SK-N-SH (cell line): ENCODE measurements at regions not wholly inside any gene's neighbourhood (a gene's known extent, or its start where the extent isn't known, plus 50 kb on each side); places are given as distances from the start of the nearest gene placed in this dataset.

Experiments used
- CTCF ChIA-PET: fragments of 300-600, 350-600 bp; formaldehyde crosslinking; extraction: SDS; loops from one replicate; lab custom pipeline; 2021; lab: Yijun Ruan, JAX
- POLR2A ChIA-PET: fragments of 350-600 bp; sonication (Branson Sonifier 250); formaldehyde crosslinking; extraction: SDS; loops from one replicate; lab custom pipeline; 2020; ENCODE audit warnings: antibody characterized with exemption, inconsistent platforms; lab: Yijun Ruan, JAX
- DNase-seq: peaks from one replicate; pipeline ENCODE4 v3.0.0; 2012
- H2AFZ ChIP-seq: fragments of 200-600 bp; sonication (generic); 2 replicates; pipeline ENCODE4 v1.8.1; 2016; ENCODE audit warnings: antibody characterized with exemption, mild to moderate bottlenecking, low read depth
- H3F3A ChIP-seq: fragments of 200-600 bp; sonication (generic); replicated peaks from 2 replicates; pipeline ENCODE3; 2016; ENCODE audit warnings: antibody characterized with exemption, mild to moderate bottlenecking; ENCODE audit not compliant: insufficient read depth
- H3K27ac ChIP-seq, 2 experiments: fragments of 200-500 bp in 1 of 2; fragments of 200-600 bp in 1 of 2; sonication (Bioruptor generic) in 1 of 2; sonication (generic), shearing (Covaris generic) in 1 of 2; 2 replicates each; pipeline versions ENCODE4 v1.5.1 to v1.6.1; 2014 to 2016; ENCODE audit warnings: low read depth in 2 of 2, inconsistent platforms in 1 of 2, low read length in 1 of 2, mild to moderate bottlenecking in 1 of 2, mixed read lengths in 1 of 2
- H3K27me3 ChIP-seq: fragments of 200-600 bp; sonication (generic), shearing (Covaris generic); 2 replicates; pipeline ENCODE4 v1.6.1; 2016; ENCODE audit warnings: mixed run types; ENCODE audit not compliant: insufficient read depth
- H3K36me3 ChIP-seq, 2 experiments: fragments of 200-500 bp in 1 of 2; fragments of 200-600 bp in 1 of 2; sonication (Bioruptor generic) in 1 of 2; sonication (generic) in 1 of 2; replicated peaks in 1 of 2; 2 replicates each; pipeline versions ENCODE3 to v1.5.1; 2014 to 2016; ENCODE audit warnings: low read length in 1 of 2, mild to moderate bottlenecking in 1 of 2; ENCODE audit not compliant: insufficient read depth in 2 of 2, control insufficient read depth in 1 of 2
- H3K4me1 ChIP-seq, 2 experiments: fragments of 200-500 bp in 1 of 2; fragments of 200-600 bp in 1 of 2; sonication (Bioruptor generic) in 1 of 2; sonication (generic), shearing (Covaris generic) in 1 of 2; 2 replicates each; pipeline versions ENCODE4 v1.5.1 to v1.6.1; 2014 to 2016; ENCODE audit warnings: low read depth in 1 of 2, low read length in 1 of 2, mixed run types in 1 of 2; ENCODE audit not compliant: insufficient read depth in 2 of 2, control insufficient read depth in 1 of 2
- H3K4me2 ChIP-seq: fragments of 200-600 bp; sonication (generic), shearing (Covaris generic); 2 replicates; pipeline ENCODE4 v1.6.1; 2017; ENCODE audit warnings: mixed run types
- H3K4me3 ChIP-seq, 2 experiments: fragments of 200-500 bp in 1 of 2; fragments of 200-600 bp in 1 of 2; sonication (Bioruptor generic) in 1 of 2; sonication (generic), shearing (Covaris generic) in 1 of 2; 2 replicates each; pipeline versions ENCODE4 v1.5.1 to v1.8.1; 2014 to 2016; ENCODE audit warnings: low read depth in 2 of 2, inconsistent platforms in 1 of 2, low read length in 1 of 2, mild to moderate bottlenecking in 1 of 2, mixed read lengths in 1 of 2, moderate library complexity in 1 of 2
- H3K79me2 ChIP-seq: fragments of 200-600 bp; sonication (generic); 2 replicates; pipeline ENCODE4 v1.8.1; 2017; ENCODE audit warnings: mild to moderate bottlenecking; ENCODE audit not compliant: insufficient read depth
- H3K9ac ChIP-seq: fragments of 200-600 bp; sonication (generic); 2 replicates; pipeline ENCODE4 v1.6.1; 2017; ENCODE audit warnings: mixed run types
- H3K9me2 ChIP-seq: fragments of 200-600 bp; sonication (generic); 2 replicates; pipeline ENCODE4 v1.6.1; 2017; ENCODE audit warnings: mixed run types
- H3K9me3 ChIP-seq: fragments of 200-600 bp; sonication (generic); 2 replicates; pipeline ENCODE4 v1.6.1; 2017; ENCODE audit warnings: mixed run types, mild to moderate bottlenecking, moderate library complexity
- H4K20me1 ChIP-seq: fragments of 200-600 bp; sonication (generic); 2 replicates; pipeline ENCODE4 v1.6.1; 2017; ENCODE audit warnings: mild to moderate bottlenecking, mixed run types; ENCODE audit not compliant: insufficient read depth
- CHD2 ChIP-seq: fragments of 150-350 bp; IDR thresholded peaks from 2 replicates; pipeline ENCODE4 v1.6.1; 2018; ENCODE audit warnings: low read length; ENCODE audit not compliant: partially characterized antibody
- EP300 ChIP-seq, 2 experiments: IDR thresholded peaks; 2 replicates each; pipeline versions ENCODE4 v1.4.0 to v1.6.1; 2012; ENCODE audit warnings: borderline replicate concordance in 1 of 2, low read depth in 1 of 2, low read length in 1 of 2
- EZH2phosphoT487 ChIP-seq: fragments of 200-600 bp; sonication (generic); IDR thresholded peaks from 2 replicates; pipeline ENCODE4 v1.6.1; 2017; ENCODE audit warnings: low read depth, mixed run types, mild to moderate bottlenecking, antibody characterized with exemption, moderate library complexity, borderline replicate concordance
- FOSL2 ChIP-seq: IDR thresholded peaks from 2 replicates; pipeline ENCODE4 v1.4.0; 2012; ENCODE audit warnings: low read depth, mild to moderate bottlenecking, moderate library complexity, borderline replicate concordance
- FOXJ3 ChIP-seq: sonication (generic); formaldehyde crosslinking; IDR thresholded peaks from 2 replicates; pipeline ENCODE4 v1.5.1; 2020; ENCODE audit warnings: mild to moderate bottlenecking, missing genetic modification reagents
- FOXM1 ChIP-seq: IDR thresholded peaks from 2 replicates; pipeline ENCODE4 v1.4.0; 2012; ENCODE audit warnings: low read depth, mild to moderate bottlenecking
- GATA2 ChIP-seq: sonication (generic); formaldehyde crosslinking; IDR thresholded peaks from 2 replicates; pipeline ENCODE4 v1.5.0; 2020; ENCODE audit warnings: mild to moderate bottlenecking, missing genetic modification reagents
- MEF2A ChIP-seq: IDR thresholded peaks from 2 replicates; pipeline ENCODE4 v1.4.0; 2012; ENCODE audit warnings: low read depth, borderline replicate concordance
- MXI1 ChIP-seq: IDR thresholded peaks from 2 replicates; pipeline ENCODE4 v1.6.1; 2012; ENCODE audit warnings: mild to moderate bottlenecking, low read depth, low read length, improper control_type of control experiment
- NFIC ChIP-seq: IDR thresholded peaks from 2 replicates; pipeline ENCODE4 v1.4.0; 2012; ENCODE audit warnings: borderline replicate concordance
- NRF1 ChIP-seq: IDR thresholded peaks from 2 replicates; pipeline ENCODE4 v1.6.1; 2012; ENCODE audit warnings: low read depth, mild to moderate bottlenecking, low read length
- RAD21 ChIP-seq: IDR thresholded peaks from 2 replicates; pipeline ENCODE4 v1.6.1; 2012; ENCODE audit warnings: mild to moderate bottlenecking, low read length
- SMC3 ChIP-seq: IDR thresholded peaks from 2 replicates; pipeline ENCODE4 v1.6.1; 2012; ENCODE audit warnings: low read depth, low read length, improper control_type of control experiment
- TAF1 ChIP-seq: IDR thresholded peaks from 2 replicates; pipeline ENCODE4 v1.6.1; 2012; ENCODE audit warnings: low read depth, mild to moderate bottlenecking, low read length, moderate library complexity, borderline replicate concordance
- TCF12 ChIP-seq: IDR thresholded peaks from 2 replicates; pipeline ENCODE4 v1.4.0; 2012
- TEAD4 ChIP-seq: IDR thresholded peaks from 2 replicates; pipeline ENCODE4 v1.4.0; 2012; ENCODE audit warnings: mild to moderate bottlenecking, borderline replicate concordance; ENCODE audit not compliant: insufficient read depth
- YY1 ChIP-seq: IDR thresholded peaks from 2 replicates; pipeline ENCODE4 v1.4.0; 2012; ENCODE audit warnings: low read depth, mild to moderate bottlenecking
- WGBS: methylation state at CpG from one replicate; pipeline ENCODE4 v1.1.6; 2017; ENCODE audit warnings: low lambda C conversion rate; 5-methylcytosine and 5-hydroxymethylcytosine counted together
- TF ChIP-seq, protein P1 (sequence below): fragments of 200-600 bp; sonication (generic); IDR thresholded peaks from 2 replicates; pipeline ENCODE4 v1.6.1; 2017; ENCODE audit warnings: antibody characterized with exemption, mild to moderate bottlenecking, moderate library complexity
- TF ChIP-seq, protein P2 (sequence below): IDR thresholded peaks from 2 replicates; pipeline ENCODE4 v1.4.0; 2012; ENCODE audit warnings: low read depth
- TF ChIP-seq, protein P3 (sequence below): fragments of 150-350 bp; IDR thresholded peaks from 2 replicates; pipeline ENCODE4 v1.6.1; 2016; ENCODE audit warnings: mild to moderate bottlenecking, low read depth, low read length

DNA sequence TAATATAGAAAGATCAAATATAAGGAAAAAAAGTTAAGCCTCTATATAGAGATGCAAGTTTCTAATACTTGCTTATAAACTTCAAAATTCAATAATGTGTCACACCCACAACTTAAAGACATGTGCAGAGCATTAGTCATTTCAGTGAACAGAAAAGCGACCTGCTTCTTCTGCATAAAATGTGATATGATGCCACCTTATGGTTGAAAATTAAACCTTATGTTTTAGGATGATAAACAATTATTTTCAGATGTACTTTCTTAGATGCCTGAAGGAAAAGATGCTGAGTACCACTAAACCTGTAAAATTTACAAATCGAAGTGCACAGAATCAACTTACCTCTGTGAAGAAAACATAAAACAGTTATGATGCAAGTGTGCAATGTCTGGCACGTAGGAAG lies 96.0 kb downstream of the MTERF1 start:
- no peak overlapping the region for H3K4me3 ChIP-seq
- no peaks in the 10 kb centered on the region for H3K27me3 ChIP-seq
- no peak overlapping the region for H3K9ac ChIP-seq
- no peaks in the 10 kb centered on the region for H3K9me3 ChIP-seq
- 22% methylated on average over 3 of the region's 3 CpGs for WGBS
- no peaks in the 10 kb centered on the region; a peak in 1 of 4 replicates for H3K4me1 ChIP-seq
- no peak overlapping the region for H2AFZ ChIP-seq
- H3K36me3 ChIP-seq = no peaks in the 10 kb centered on the region
- CTCF ChIA-PET = interaction anchor here (0.6 to 2.5 kb wide), 32 partner anchors 9 to 1329 kb away, joined by 3 to 27 read pairs (median 4); no protein-coding TSS in a partner anchor
- H3K27ac ChIP-seq = no peak overlapping the region
- TF ChIP-seq TCF12 = 0 out of 2 replicates have a peak, but pooled peaks have one; percentile 14
- peak; percentile 84 for TF ChIP-seq RAD21
- no peak for TF ChIP-seq FOSL2
- no peak for TF ChIP-seq NRF1
- TF ChIP-seq CHD2 = no peak
- TF ChIP-seq MEF2A = no peak
- peak; percentile 68 for TF ChIP-seq SMC3
- no peak for TF ChIP-seq YY1
- no peak for TF ChIP-seq TEAD4
- TF ChIP-seq, protein P1, sequence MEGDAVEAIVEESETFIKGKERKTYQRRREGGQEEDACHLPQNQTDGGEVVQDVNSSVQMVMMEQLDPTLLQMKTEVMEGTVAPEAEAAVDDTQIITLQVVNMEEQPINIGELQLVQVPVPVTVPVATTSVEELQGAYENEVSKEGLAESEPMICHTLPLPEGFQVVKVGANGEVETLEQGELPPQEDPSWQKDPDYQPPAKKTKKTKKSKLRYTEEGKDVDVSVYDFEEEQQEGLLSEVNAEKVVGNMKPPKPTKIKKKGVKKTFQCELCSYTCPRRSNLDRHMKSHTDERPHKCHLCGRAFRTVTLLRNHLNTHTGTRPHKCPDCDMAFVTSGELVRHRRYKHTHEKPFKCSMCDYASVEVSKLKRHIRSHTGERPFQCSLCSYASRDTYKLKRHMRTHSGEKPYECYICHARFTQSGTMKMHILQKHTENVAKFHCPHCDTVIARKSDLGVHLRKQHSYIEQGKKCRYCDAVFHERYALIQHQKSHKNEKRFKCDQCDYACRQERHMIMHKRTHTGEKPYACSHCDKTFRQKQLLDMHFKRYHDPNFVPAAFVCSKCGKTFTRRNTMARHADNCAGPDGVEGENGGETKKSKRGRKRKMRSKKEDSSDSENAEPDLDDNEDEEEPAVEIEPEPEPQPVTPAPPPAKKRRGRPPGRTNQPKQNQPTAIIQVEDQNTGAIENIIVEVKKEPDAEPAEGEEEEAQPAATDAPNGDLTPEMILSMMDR = peak; percentile 70
- no peak for TF ChIP-seq EZH2phosphoT487
- TF ChIP-seq MXI1 = peak; percentile 56; the same call in 1 of the 2 replicates
- TF ChIP-seq FOXM1 = no peak
- TF ChIP-seq, protein P2, sequence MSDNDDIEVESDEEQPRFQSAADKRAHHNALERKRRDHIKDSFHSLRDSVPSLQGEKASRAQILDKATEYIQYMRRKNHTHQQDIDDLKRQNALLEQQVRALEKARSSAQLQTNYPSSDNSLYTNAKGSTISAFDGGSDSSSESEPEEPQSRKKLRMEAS = 0 out of 2 replicates have a peak, but pooled peaks have one; percentile 34
- TF ChIP-seq NFIC = no peak
- TF ChIP-seq GATA2 (CRISPR knock-in tag) = no peak
- TF ChIP-seq, protein P3, sequence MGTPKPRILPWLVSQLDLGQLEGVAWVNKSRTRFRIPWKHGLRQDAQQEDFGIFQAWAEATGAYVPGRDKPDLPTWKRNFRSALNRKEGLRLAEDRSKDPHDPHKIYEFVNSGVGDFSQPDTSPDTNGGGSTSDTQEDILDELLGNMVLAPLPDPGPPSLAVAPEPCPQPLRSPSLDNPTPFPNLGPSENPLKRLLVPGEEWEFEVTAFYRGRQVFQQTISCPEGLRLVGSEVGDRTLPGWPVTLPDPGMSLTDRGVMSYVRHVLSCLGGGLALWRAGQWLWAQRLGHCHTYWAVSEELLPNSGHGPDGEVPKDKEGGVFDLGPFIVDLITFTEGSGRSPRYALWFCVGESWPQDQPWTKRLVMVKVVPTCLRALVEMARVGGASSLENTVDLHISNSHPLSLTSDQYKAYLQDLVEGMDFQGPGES = no peak
- no peak for TF ChIP-seq TAF1
- no peak for TF ChIP-seq EP300 (IDR thresholded peaks at IDR 0.05; ENCODE audit: borderline replicate concordance in 1 of 2, low read depth in 1 of 2, low read length in 1 of 2)
- TF ChIP-seq FOXJ3 = no peak
- TF ChIP-seq, all 33 proteins: peak for 6
- DNase-seq = peak; percentile 32
- POLR2A ChIA-PET = no interaction called here
- Histone ChIP-seq H4K20me1 (no peaks in the 10 kb centered on the region), H3F3A (no peaks in the 10 kb centered on the region), H3K79me2 (no peaks in the 10 kb centered on the region), H3K4me2 (no peak overlapping the region), H3K9me2 (no peaks in the 10 kb centered on the region)
